Glutamatergic neuron (in vitro differentiated cells): ENCODE measurements at regions not wholly inside any gene's neighbourhood (a gene's known extent, or its start where the extent isn't known, plus 50 kb on each side); places are given as distances from the start of the nearest gene placed in this dataset.

Experiments used
- DNase-seq: peaks from one replicate; pipeline ENCODE4 v3.0.0; 2022
- H3K27ac Mint-ChIP-seq: one replicate; pipeline ENCODE4 v1.8.0; 2020; ENCODE audit warnings: mild to moderate bottlenecking, mixed read lengths, inconsistent platforms; ENCODE audit not compliant: unreplicated experiment
- H3K27me3 Mint-ChIP-seq: one replicate; pipeline ENCODE4 v1.8.0; 2020; ENCODE audit warnings: mild to moderate bottlenecking, moderate library complexity, mixed read lengths, inconsistent platforms; ENCODE audit not compliant: unreplicated experiment
- H3K36me3 Mint-ChIP-seq: one replicate; pipeline ENCODE4 v1.8.0; 2020; ENCODE audit warnings: mild to moderate bottlenecking, mixed read lengths, inconsistent platforms; ENCODE audit not compliant: unreplicated experiment
- H3K4me1 Mint-ChIP-seq: one replicate; pipeline ENCODE4 v1.8.0; 2020; ENCODE audit warnings: mild to moderate bottlenecking, low read depth, mixed read lengths, inconsistent platforms; ENCODE audit not compliant: unreplicated experiment
- H3K4me3 Mint-ChIP-seq: one replicate; pipeline ENCODE4 v1.8.0; 2020; ENCODE audit warnings: mild to moderate bottlenecking, mixed read lengths, inconsistent platforms; ENCODE audit not compliant: unreplicated experiment
- H3K9me3 Mint-ChIP-seq: one replicate; pipeline ENCODE4 v1.8.0; 2020; ENCODE audit warnings: mild to moderate bottlenecking, moderate library complexity, mixed read lengths, inconsistent platforms; ENCODE audit not compliant: unreplicated experiment
- CTCF ChIP-seq: fragments of 200-600 bp; sonication (generic); IDR thresholded peaks from one replicate; pipeline ENCODE4 v1.5.0; 2021; ENCODE audit not compliant: partially characterized antibody, unreplicated experiment

GRCh38 chr1:106049595-106049994 lies 1006.9 kb upstream of the PRMT6 start:
- Mint-ChIP-seq H3K4me1 (no peaks in the 10 kb centered on the region), H3K27me3 (no peaks in the 10 kb centered on the region), H3K27ac (no peak overlapping the region), H3K4me3 (no peak overlapping the region), H3K9me3 (no peaks in the 10 kb centered on the region), H3K36me3 (no peaks in the 10 kb centered on the region)
- no peak for DNase-seq
- TF ChIP-seq CTCF = no peak

- Mint-ChIP-seq H3K4me1 (peaks cover 8% of the 10 kb centered on the region), H3K9me3 (no peaks in the 10 kb centered on the region), H3K27ac (peak overlapping the region; percentile 66), H3K4me3 (no peak overlapping the region), H3K27me3 (no peaks in the 10 kb centered on the region), H3K36me3 (no peaks in the 10 kb centered on the region)
- no peak for DNase-seq
- no peak for TF ChIP-seq CTCF
These were observed 1000.6 kb upstream of the PRMT6 start for GRCh38 chr1:106055855-106056254.

GRCh38 chr1:106061586-106062495 lies 994.6 kb upstream of the PRMT6 start:
- Mint-ChIP-seq H3K9me3 (no peaks in the 10 kb centered on the region), H3K4me3 (no peak overlapping the region), H3K4me1 (peaks cover 5% of the 10 kb centered on the region), H3K36me3 (no peaks in the 10 kb centered on the region), H3K27ac (no peak overlapping the region), H3K27me3 (no peaks in the 10 kb centered on the region)
- DNase-seq = no peak
- TF ChIP-seq CTCF = no peak

- Mint-ChIP-seq H3K4me1 (peaks cover 5% of the 10 kb centered on the region), H3K4me3 (no peak overlapping the region), H3K27me3 (no peaks in the 10 kb centered on the region), H3K9me3 (no peaks in the 10 kb centered on the region), H3K36me3 (no peaks in the 10 kb centered on the region), H3K27ac (peak overlapping the region; percentile 31)
- TF ChIP-seq CTCF = no peak
- DNase-seq = no peak
These were observed 993.0 kb upstream of the PRMT6 start for GRCh38 chr1:106063510-106063909.

GRCh38 chr1:106072909-106073600 lies 983.4 kb upstream of the PRMT6 start:
- Mint-ChIP-seq H3K27ac (no peak overlapping the region), H3K9me3 (no peaks in the 10 kb centered on the region), H3K27me3 (no peaks in the 10 kb centered on the region), H3K4me1 (no peaks in the 10 kb centered on the region), H3K36me3 (no peaks in the 10 kb centered on the region), H3K4me3 (no peak overlapping the region)
- DNase-seq = no peak
- no peak for TF ChIP-seq CTCF
